ENCODE measurements at regions not wholly inside any gene's neighbourhood (a gene's known extent, or its start where the extent isn't known, plus 50 kb on each side); places are given as distances from the start of the nearest gene placed in this dataset.
A peak's percentile ranks its signal among the peaks of the same experiment; 100 is the strongest.

DNA sequence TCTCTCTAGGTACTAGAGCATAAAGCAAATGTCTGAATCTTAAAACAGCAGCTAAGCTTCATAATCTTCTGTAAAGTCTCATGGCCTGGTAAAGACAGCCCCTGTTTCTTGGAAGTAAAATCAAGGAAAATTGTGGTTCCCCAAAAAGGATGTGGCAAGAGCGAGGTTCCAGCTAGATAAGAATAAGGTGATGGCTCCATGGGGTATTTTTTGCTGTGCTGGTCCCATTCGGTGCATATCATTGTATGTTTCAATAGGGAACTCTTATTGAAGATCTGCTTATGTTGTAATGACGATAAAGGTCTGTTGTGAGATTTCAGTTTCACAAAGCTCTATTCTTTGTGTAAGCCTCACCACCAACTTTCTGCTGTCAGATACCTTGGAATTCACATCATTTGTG is 316.9 kb upstream of the NOCT start:
- Histone ChIP-seq H3K27me3 (ENCODE audit: control insufficient read depth, insufficient read depth, low read length) (no peaks in the 10 kb centered on the region), H3K4me3 (ENCODE audit: low read depth, low read length) (no peak overlapping the region), H3K9me3 (ENCODE audit: control insufficient read depth, insufficient read depth, low read length) (no peaks in the 10 kb centered on the region), H3K27ac (ENCODE audit: low read depth, low read length) (no peak overlapping the region)
- DNase-seq (ENCODE audit: low read depth, low spot score): no peak
- ChIA-PET POLR2A (interaction anchor here (1.2 kb wide), 1 partner anchor 9 kb away, joined by 6 read pairs; no protein-coding TSS in a partner anchor), CTCF (interaction anchor here (0.8 to 1.0 kb wide), 2 partner anchors 172 to 239 kb away, joined by 3 read pairs; no protein-coding TSS in a partner anchor)
- TF ChIP-seq CTCF (IDR thresholded peaks at IDR 0.05; ENCODE audit: low read depth, low read length): no peak

DNA sequence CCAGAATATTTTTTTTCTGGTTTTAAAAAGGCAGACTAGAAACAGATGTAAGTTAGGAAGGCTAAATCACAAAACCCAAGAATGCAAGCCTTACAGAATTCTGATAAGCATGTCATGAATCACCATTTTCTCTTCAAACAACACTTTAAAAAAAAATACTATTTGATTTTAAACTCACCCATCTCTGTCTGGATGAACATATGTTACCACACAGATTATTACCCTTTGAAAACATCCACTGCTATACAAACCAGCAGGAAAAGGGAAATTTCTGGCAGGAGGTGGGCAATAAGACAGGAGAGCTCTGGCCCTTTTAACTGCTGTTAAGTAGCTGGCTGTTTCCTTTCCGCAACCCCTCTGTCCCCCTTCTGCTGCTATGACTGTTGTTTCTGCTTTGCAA is 317.7 kb upstream of the NOCT start:
- Histone ChIP-seq H3K27ac (ENCODE audit: low read depth, low read length) (no peak overlapping the region), H3K9me3 (ENCODE audit: control insufficient read depth, insufficient read depth, low read length) (no peaks in the 10 kb centered on the region), H3K27me3 (ENCODE audit: control insufficient read depth, insufficient read depth, low read length) (no peaks in the 10 kb centered on the region), H3K4me3 (ENCODE audit: low read depth, low read length) (no peak overlapping the region)
- peak; percentile 67 for DNase-seq (ENCODE audit: low read depth, low spot score)
- TF ChIP-seq CTCF (IDR thresholded peaks at IDR 0.05; ENCODE audit: low read depth, low read length): no peak
- POLR2A ChIA-PET: interaction anchor here (1.2 kb wide), 1 partner anchor 10 kb away, joined by 6 read pairs; no protein-coding TSS in a partner anchor
- CTCF ChIA-PET: interaction anchor here (0.8 to 1.0 kb wide), 2 partner anchors 173 to 240 kb away, joined by 3 read pairs; no protein-coding TSS in a partner anchor

DNA sequence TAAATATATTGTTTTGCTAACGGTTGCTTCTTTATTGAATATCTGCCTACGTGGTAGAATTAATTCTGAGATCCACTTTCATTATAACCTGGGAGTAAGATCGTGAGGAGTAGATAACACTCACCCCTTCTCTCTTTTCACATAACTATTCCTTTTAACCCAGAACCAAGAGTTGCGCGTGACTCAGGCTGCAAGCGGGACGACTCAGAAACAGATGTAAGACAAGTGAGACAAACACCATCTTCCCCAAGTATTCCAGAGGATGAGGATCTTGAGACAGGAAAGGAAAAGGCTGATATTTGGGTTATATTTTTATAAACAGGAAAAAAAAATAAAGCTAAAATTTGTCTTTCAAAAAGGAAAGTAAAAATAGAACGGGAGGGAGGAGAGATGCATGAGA is 318.8 kb upstream of the NOCT start:
- Histone ChIP-seq H3K9me3 (ENCODE audit: control insufficient read depth, insufficient read depth, low read length) (no peaks in the 10 kb centered on the region), H3K27ac (ENCODE audit: low read depth, low read length) (peak overlapping the region; percentile 34), H3K4me3 (ENCODE audit: low read depth, low read length) (no peak overlapping the region), H3K27me3 (ENCODE audit: control insufficient read depth, insufficient read depth, low read length) (no peaks in the 10 kb centered on the region)
- ChIA-PET POLR2A (interaction anchor here (0.7 kb wide), 1 partner anchor 988 kb away, joined by 3 read pairs; no protein-coding TSS in a partner anchor), CTCF (interaction anchor here (0.9 to 1.2 kb wide), 2 partner anchors 175 to 877 kb away, joined by 3 read pairs; no protein-coding TSS in a partner anchor)
- no peak for TF ChIP-seq CTCF (IDR thresholded peaks at IDR 0.05; ENCODE audit: low read depth, low read length)
- no peak for DNase-seq (ENCODE audit: low read depth, low spot score)

DNA sequence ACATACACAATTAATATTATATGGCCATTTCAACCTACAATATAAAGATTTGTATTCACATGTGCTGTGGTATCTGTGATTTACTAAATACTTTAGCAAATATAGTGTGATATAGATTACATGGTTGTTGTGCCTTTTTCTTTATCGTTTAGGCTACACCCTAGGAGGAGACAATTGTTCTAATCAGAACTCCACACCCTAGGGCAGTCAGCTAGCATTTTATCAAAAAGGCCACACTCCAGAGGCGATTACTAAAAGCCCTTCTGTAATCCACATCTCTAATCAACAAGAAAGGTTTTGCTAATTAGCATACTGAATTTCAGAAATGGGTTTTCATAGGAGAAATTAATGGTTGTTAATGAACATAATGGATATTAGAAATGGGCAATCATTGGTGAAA is 319.5 kb upstream of the NOCT start:
- no peak for DNase-seq (ENCODE audit: low read depth, low spot score)
- ChIA-PET CTCF (interaction anchor here (1.2 kb wide), 1 partner anchor 176 kb away, joined by 3 read pairs; no protein-coding TSS in a partner anchor), POLR2A (no interaction called here)
- H3K9me3 ChIP-seq (ENCODE audit: control insufficient read depth, insufficient read depth, low read length): no peaks in the 10 kb centered on the region
- H3K27me3 ChIP-seq (ENCODE audit: control insufficient read depth, insufficient read depth, low read length): no peaks in the 10 kb centered on the region
- no peak for TF ChIP-seq CTCF (IDR thresholded peaks at IDR 0.05; ENCODE audit: low read depth, low read length)
- H3K4me3 ChIP-seq (ENCODE audit: low read depth, low read length): no peak overlapping the region
- no peak overlapping the region for H3K27ac ChIP-seq (ENCODE audit: low read depth, low read length)

DNA sequence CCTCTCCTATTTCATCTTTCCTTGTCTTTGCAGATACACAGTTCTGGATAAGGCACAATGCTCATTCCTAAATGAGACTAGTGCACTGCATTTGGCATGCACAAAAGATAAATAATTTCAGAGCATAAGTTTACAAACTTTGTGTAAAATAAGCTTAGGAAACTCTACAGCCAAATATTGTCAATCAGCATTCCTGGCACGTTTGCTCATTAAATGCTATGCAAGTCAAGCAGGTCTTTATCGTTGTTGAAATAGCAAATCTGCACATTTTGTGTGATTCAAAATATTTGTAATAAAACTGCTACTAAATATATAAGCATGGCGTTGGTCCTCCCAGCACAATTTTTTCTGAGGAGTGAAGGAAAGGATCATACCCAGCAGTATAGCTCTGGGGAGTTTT is 322.1 kb upstream of the NOCT start:
- Histone ChIP-seq H3K27me3 (ENCODE audit: control insufficient read depth, insufficient read depth, low read length) (no peaks in the 10 kb centered on the region), H3K27ac (ENCODE audit: low read depth, low read length) (no peak overlapping the region), H3K9me3 (ENCODE audit: control insufficient read depth, insufficient read depth, low read length) (no peaks in the 10 kb centered on the region), H3K4me3 (ENCODE audit: low read depth, low read length) (no peak overlapping the region)
- ChIA-PET CTCF (interaction anchor here (1.6 to 2.1 kb wide), 2 partner anchors 13 to 177 kb away, joined by 6 to 13 read pairs; no protein-coding TSS in a partner anchor), POLR2A (interaction anchor here (1.0 kb wide), 1 partner anchor 14 kb away, joined by 3 read pairs; no protein-coding TSS in a partner anchor)
- TF ChIP-seq CTCF (IDR thresholded peaks at IDR 0.05; ENCODE audit: low read depth, low read length): no peak
- no peak for DNase-seq (ENCODE audit: low read depth, low spot score)
